ENCODE measurements at regions not wholly inside any gene's neighbourhood (a gene's known extent, or its start where the extent isn't known, plus 50 kb on each side); places are given as distances from the start of the nearest gene placed in this dataset.

DNA sequence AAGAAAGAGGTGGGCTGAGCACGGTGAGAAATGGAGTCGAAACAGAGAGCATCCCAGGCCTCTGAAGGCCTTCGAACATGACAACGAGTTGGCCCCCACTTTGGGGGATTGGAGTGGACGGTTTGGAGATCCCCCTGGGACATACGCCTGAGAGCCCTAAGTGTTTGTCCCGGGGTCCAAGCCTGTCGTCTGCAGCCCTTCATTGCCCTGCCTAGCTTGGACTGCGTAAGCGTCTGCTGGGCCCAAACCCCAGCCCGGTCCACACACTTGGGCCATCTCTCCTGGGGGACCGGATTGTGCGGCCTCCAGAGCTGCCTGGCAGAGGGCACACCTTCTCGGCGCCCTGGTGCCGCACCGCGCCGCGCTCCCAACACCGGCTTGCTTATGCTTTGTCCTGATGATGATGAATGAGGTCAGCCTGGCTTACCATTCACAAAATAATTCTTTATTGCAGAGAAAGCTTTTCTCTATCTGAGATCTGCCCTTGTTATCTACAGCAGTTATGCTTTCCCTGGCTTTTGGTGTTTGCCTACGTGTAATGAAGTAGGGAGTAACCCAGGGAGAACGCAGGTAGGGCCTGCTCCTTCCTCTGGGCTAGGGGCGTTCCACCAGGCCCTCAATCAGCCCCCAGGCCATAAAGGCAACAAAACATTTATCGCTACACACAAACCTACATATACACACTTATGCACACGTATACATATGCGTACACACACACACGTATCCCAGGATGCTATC, 85.9 kb upstream of the PPARA start:
- intact Hi-C loops (cut with micrococcal nuclease; ENCODE audit: unreplicated experiment) (no loop called here), in situ Hi-C loops (cut with HindIII; ENCODE audit: low pct_unique_long_range_greater_than_20kb, low sequenced_read_pairs) (no loop called here)
- Histone ChIP-seq H3K27ac (ENCODE audit: low read length) (peak overlapping the region; percentile 100), H3K9me3 (ENCODE audit: control insufficient read depth, insufficient read depth, low read depth, low read length) (no peaks in the 10 kb centered on the region), H3K27me3 (ENCODE audit: control insufficient read depth, insufficient read depth, low read length) (no peaks in the 10 kb centered on the region), H3K36me3 (ENCODE audit: control insufficient read depth, insufficient read depth, low read length) (no peaks in the 10 kb centered on the region), H3K4me1 (ENCODE audit: control insufficient read depth, insufficient read depth, low read length) (peaks cover 39% of the 10 kb centered on the region), H3K4me3 (ENCODE audit: low read depth in 2 of 2, low read length in 2 of 2) (peak overlapping the region; percentile 30 to 45)
- no TSS peak for BruUV-seq (replicated peaks)
- no peak for TF ChIP-seq REST (IDR thresholded peaks at IDR 0.05; ENCODE audit: insufficient read depth in 1 of 2, low read depth in 2 of 2, low read length in 1 of 2)
- no peak; the same call in 1 of the 2 replicates for TF ChIP-seq POLR2AphosphoS5 (IDR thresholded peaks at IDR 0.05; ENCODE audit: low read depth, low read length)
- TF ChIP-seq, protein P1, sequence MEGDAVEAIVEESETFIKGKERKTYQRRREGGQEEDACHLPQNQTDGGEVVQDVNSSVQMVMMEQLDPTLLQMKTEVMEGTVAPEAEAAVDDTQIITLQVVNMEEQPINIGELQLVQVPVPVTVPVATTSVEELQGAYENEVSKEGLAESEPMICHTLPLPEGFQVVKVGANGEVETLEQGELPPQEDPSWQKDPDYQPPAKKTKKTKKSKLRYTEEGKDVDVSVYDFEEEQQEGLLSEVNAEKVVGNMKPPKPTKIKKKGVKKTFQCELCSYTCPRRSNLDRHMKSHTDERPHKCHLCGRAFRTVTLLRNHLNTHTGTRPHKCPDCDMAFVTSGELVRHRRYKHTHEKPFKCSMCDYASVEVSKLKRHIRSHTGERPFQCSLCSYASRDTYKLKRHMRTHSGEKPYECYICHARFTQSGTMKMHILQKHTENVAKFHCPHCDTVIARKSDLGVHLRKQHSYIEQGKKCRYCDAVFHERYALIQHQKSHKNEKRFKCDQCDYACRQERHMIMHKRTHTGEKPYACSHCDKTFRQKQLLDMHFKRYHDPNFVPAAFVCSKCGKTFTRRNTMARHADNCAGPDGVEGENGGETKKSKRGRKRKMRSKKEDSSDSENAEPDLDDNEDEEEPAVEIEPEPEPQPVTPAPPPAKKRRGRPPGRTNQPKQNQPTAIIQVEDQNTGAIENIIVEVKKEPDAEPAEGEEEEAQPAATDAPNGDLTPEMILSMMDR (IDR thresholded peaks at IDR 0.05), result no peak
- POLR2A ChIA-PET, result no interaction called here
- DNase-seq (ENCODE audit: low read depth, low spot score), result no peak
- peak; percentile 52 for ATAC-seq
- CTCF ChIA-PET, result no interaction called here

GRCh38 chr22:46064966-46065666, 85.2 kb upstream of the PPARA start:
- in situ Hi-C loops (cut with HindIII; ENCODE audit: low pct_unique_long_range_greater_than_20kb, low sequenced_read_pairs) (no loop called here), intact Hi-C loops (cut with micrococcal nuclease; ENCODE audit: unreplicated experiment) (loop anchor here (5.0 kb wide), 1 partner anchor 58 kb away; no protein-coding TSS in a partner anchor)
- H3K9me3 ChIP-seq (ENCODE audit: control insufficient read depth, insufficient read depth, low read depth, low read length), result no peaks in the 10 kb centered on the region
- no TSS peak for BruUV-seq (replicated peaks)
- DNase-seq (ENCODE audit: low read depth, low spot score) (no peak), ATAC-seq (no peak)
- ChIA-PET POLR2A (no interaction called here), CTCF (no interaction called here)
- peak overlapping the region; percentile 30 to 45 for H3K4me3 ChIP-seq (ENCODE audit: low read depth in 2 of 2, low read length in 2 of 2)
- H3K27me3 ChIP-seq (ENCODE audit: control insufficient read depth, insufficient read depth, low read length), result no peaks in the 10 kb centered on the region
- H3K4me1 ChIP-seq (ENCODE audit: control insufficient read depth, insufficient read depth, low read length), result peaks cover 37% of the 10 kb centered on the region
- H3K27ac ChIP-seq (ENCODE audit: low read length), result peak overlapping the region; percentile 100
- TF ChIP-seq POLR2AphosphoS5 (IDR thresholded peaks at IDR 0.05; ENCODE audit: low read depth, low read length), result no peak
- no peaks in the 10 kb centered on the region for H3K36me3 ChIP-seq (ENCODE audit: control insufficient read depth, insufficient read depth, low read length)

GRCh38 chr22:46065691-46066454, 84.5 kb upstream of the PPARA start:
- DNase-seq (ENCODE audit: low read depth, low spot score) (no peak), ATAC-seq (no peak)
- Histone ChIP-seq H3K36me3 (ENCODE audit: control insufficient read depth, insufficient read depth, low read length) (no peaks in the 10 kb centered on the region), H3K4me1 (ENCODE audit: control insufficient read depth, insufficient read depth, low read length) (peaks cover 33% of the 10 kb centered on the region), H3K27me3 (ENCODE audit: control insufficient read depth, insufficient read depth, low read length) (no peaks in the 10 kb centered on the region), H3K9me3 (ENCODE audit: control insufficient read depth, insufficient read depth, low read depth, low read length) (no peaks in the 10 kb centered on the region), H3K4me3 (ENCODE audit: low read depth in 2 of 2, low read length in 2 of 2) (peak overlapping the region; percentile 30 to 55; a peak in 3 of 4 replicates), H3K27ac (ENCODE audit: low read length) (peak overlapping the region; percentile 100)
- TF ChIP-seq SIN3A (IDR thresholded peaks at IDR 0.05; ENCODE audit: borderline replicate concordance, insufficient read depth, low read depth, low read length), result no peak
- TF ChIP-seq, protein P1 (IDR thresholded peaks at IDR 0.05), result no peak
- TF ChIP-seq TCF7L2 (IDR thresholded peaks at IDR 0.05; ENCODE audit: low read depth, low read length), result no peak
- no peak for TF ChIP-seq REST (IDR thresholded peaks at IDR 0.05; ENCODE audit: insufficient read depth in 1 of 2, low read depth in 2 of 2, low read length in 1 of 2)
- TF ChIP-seq POLR2AphosphoS5 (IDR thresholded peaks at IDR 0.05; ENCODE audit: low read depth, low read length), result no peak
- ChIA-PET CTCF (no interaction called here), POLR2A (no interaction called here)
- intact Hi-C loops (cut with micrococcal nuclease; ENCODE audit: unreplicated experiment) (loop anchor here (5.0 kb wide), 1 partner anchor 59 kb away; no protein-coding TSS in a partner anchor), in situ Hi-C loops (cut with HindIII; ENCODE audit: low pct_unique_long_range_greater_than_20kb, low sequenced_read_pairs) (no loop called here)
- BruUV-seq (replicated peaks), result no TSS peak

All from Panc1 (cell line).